ENCODE measurements at regions not wholly inside any gene's neighbourhood (a gene's known extent, or its start where the extent isn't known, plus 50 kb on each side); places are given as distances from the start of the nearest gene placed in this dataset.

DNA sequence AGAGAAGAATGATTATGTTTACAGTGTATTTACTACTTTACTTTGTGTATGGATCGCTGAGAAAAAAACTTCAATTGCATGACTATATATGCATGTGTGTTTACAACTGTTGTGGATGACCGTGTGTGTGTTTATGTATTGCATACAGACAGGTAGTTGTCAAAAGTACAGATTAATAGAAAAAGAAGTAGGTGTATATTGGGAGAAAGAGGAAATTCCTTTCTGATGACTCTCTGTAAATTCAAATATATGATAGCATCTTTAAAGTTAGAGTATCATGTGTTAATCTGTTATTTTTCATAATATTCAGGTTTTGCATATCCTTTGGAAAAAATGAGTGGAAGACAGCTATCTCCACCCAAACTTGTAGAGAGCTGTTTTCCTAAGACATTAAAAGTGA, 160.4 kb upstream of the AGR3 start:
- no peak for DNase-seq
- no peaks in the 10 kb centered on the region for H3K27me3 ChIP-seq
- H3K9me3 ChIP-seq, result no peaks in the 10 kb centered on the region
- no peak overlapping the region for H3K27ac ChIP-seq
- intact Hi-C loops (cut with DNase I; ENCODE audit: low total_unique reads), result no loop called here
- 91 to 93% methylated on average over 2 of the region's 2 CpGs for WGBS, 2 donors
- no peak for TF ChIP-seq POLR2A (IDR thresholded peaks at IDR 0.05)
- TF ChIP-seq, protein P1, sequence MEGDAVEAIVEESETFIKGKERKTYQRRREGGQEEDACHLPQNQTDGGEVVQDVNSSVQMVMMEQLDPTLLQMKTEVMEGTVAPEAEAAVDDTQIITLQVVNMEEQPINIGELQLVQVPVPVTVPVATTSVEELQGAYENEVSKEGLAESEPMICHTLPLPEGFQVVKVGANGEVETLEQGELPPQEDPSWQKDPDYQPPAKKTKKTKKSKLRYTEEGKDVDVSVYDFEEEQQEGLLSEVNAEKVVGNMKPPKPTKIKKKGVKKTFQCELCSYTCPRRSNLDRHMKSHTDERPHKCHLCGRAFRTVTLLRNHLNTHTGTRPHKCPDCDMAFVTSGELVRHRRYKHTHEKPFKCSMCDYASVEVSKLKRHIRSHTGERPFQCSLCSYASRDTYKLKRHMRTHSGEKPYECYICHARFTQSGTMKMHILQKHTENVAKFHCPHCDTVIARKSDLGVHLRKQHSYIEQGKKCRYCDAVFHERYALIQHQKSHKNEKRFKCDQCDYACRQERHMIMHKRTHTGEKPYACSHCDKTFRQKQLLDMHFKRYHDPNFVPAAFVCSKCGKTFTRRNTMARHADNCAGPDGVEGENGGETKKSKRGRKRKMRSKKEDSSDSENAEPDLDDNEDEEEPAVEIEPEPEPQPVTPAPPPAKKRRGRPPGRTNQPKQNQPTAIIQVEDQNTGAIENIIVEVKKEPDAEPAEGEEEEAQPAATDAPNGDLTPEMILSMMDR (IDR thresholded peaks at IDR 0.05), result no peak
- H3K4me3 ChIP-seq, result no peak overlapping the region
- H3K4me1 ChIP-seq, result no peaks in the 10 kb centered on the region
- H3K36me3 ChIP-seq (ENCODE audit: low read depth, missing control alignments), result no peaks in the 10 kb centered on the region

DNA sequence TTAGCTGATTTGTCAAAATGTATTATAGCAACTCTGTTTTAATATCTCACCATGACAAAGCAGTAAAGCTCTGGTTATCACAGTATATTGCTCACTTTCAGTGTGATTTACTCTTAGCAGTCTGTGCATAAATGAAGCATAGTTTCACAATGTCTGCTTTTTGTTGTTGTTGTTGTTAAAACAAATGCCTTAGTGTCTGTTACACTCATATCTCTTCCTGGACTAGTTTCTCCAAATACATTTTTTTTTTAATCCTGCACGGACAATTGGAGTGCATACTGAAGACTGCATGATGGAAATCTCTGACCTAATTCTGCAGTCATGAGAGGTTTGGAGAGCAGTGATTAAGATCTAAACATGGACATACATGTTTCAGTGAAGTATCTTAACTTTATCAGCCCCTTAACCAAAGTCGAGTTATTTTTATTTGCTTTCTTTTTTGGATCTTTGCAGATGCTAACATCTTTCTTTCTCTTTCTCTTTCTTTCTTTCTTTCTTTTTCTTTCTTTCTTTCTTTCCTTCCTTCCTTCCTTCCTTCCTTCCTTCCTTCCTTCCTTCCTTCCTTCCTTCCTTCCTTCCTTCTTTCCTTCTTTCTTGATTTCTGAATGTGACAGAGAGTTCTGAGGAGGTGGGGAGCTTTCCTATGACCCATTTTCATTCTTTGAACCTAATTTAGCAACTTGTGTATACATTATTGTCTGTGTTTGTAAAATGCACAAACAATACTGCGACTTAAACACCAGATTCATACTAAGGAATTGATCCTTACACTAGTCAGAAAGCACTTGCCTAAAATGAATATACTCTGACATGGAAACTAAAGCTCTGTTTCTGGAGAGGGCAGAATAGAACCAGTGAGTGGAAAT, 161.5 kb upstream of the AGR3 start:
- no peak overlapping the region for H3K27ac ChIP-seq
- no peak overlapping the region for H3K4me3 ChIP-seq
- H3K27me3 ChIP-seq, result no peaks in the 10 kb centered on the region
- no peaks in the 10 kb centered on the region for H3K9me3 ChIP-seq
- TF ChIP-seq POLR2A (IDR thresholded peaks at IDR 0.05), result no peak
- TF ChIP-seq, protein P1 (IDR thresholded peaks at IDR 0.05), result no peak
- WGBS, 2 donors, result 54 to 56% methylated on average over 3 of the region's 3 CpGs
- no peak for DNase-seq
- H3K36me3 ChIP-seq (ENCODE audit: low read depth, missing control alignments), result no peaks in the 10 kb centered on the region
- intact Hi-C loops (cut with DNase I; ENCODE audit: low total_unique reads), result no loop called here
- no peaks in the 10 kb centered on the region for H3K4me1 ChIP-seq

DNA sequence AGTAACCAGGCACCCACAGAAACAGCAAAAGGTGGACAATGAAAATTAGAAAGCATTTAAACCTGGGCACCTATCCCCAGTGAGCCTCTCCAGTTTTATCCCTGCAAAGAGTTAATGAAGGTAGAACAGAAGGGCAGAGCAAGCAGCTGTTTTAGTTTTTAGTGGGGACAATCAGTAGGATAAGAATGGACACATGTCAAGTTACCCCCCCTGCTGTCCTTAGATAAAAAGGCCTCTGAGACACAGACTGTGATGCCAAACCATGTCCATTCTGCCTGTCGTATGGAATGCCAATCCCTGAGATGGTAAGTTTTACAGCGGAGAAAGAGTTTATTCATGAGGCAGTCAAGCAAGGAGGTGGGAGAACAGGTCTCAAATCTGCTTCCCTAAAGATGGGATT, 162.6 kb upstream of the AGR3 start:
- no peaks in the 10 kb centered on the region for H3K9me3 ChIP-seq
- H3K4me3 ChIP-seq, result no peak overlapping the region
- no peak overlapping the region for H3K27ac ChIP-seq
- no peaks in the 10 kb centered on the region for H3K36me3 ChIP-seq (ENCODE audit: low read depth, missing control alignments)
- WGBS, 2 donors, result 77 to 80% methylated on average over 2 of the region's 2 CpGs
- H3K4me1 ChIP-seq, result no peaks in the 10 kb centered on the region
- intact Hi-C loops (cut with DNase I; ENCODE audit: low total_unique reads), result no loop called here
- no peaks in the 10 kb centered on the region for H3K27me3 ChIP-seq
- DNase-seq, result no peak
- no peak for TF ChIP-seq POLR2A (IDR thresholded peaks at IDR 0.05)
- TF ChIP-seq, protein P1 (IDR thresholded peaks at IDR 0.05), result no peak

DNA sequence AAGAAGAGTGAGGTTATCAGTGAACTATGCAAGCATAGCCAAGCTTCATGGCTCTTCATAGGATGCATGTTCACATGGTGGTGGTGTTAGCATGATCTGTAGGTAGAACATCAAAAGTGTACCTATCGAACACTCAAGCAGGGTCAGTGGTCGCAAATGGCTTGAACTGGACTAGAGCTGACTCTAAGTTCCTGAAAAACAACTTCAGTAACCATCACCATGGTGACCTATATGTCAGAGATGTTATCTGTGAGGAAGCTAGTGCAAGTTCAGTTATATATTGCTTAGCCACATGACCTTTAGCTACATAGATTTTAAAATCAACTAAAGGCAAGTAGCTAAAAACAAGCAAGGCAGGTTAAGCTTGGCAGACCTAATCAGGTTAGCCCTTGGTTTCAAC, 163.1 kb upstream of the AGR3 start:
- 97 to 98% methylated on average over 2 of the region's 2 CpGs for WGBS, 2 donors
- no peaks in the 10 kb centered on the region for H3K9me3 ChIP-seq
- no peak overlapping the region for H3K4me3 ChIP-seq
- no peak for DNase-seq
- H3K27ac ChIP-seq, result no peak overlapping the region
- H3K4me1 ChIP-seq, result no peaks in the 10 kb centered on the region
- TF ChIP-seq, protein P1 (IDR thresholded peaks at IDR 0.05), result no peak
- TF ChIP-seq POLR2A (IDR thresholded peaks at IDR 0.05), result no peak
- no peaks in the 10 kb centered on the region for H3K27me3 ChIP-seq
- no peaks in the 10 kb centered on the region for H3K36me3 ChIP-seq (ENCODE audit: low read depth, missing control alignments)
- intact Hi-C loops (cut with DNase I; ENCODE audit: low total_unique reads), result no loop called here

DNA sequence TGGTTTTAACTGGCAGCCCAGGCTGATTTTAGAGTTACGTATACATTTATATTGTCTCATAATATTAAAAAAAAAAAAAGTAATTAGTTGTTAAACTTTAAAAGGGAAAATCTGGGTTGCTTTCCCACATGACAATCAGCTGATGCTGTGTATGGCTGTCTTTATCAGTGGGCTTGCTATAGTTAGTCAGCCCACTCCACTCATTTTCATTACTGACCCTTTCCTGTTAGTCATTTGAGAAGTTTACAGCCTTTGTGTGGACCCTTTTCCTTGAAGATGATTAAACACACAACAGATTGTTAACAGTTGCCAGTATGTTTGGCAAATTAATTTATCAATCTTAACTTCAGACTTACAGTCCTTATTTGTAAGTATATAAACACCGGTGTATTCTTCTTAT, 164.5 kb upstream of the AGR3 start:
- intact Hi-C loops (cut with DNase I; ENCODE audit: low total_unique reads), result no loop called here
- TF ChIP-seq, protein P1 (IDR thresholded peaks at IDR 0.05), result no peak
- TF ChIP-seq POLR2A (IDR thresholded peaks at IDR 0.05), result no peak
- Histone ChIP-seq H3K4me3 (no peak overlapping the region), H3K27me3 (no peaks in the 10 kb centered on the region), H3K9me3 (no peaks in the 10 kb centered on the region), H3K36me3 (ENCODE audit: low read depth, missing control alignments) (no peaks in the 10 kb centered on the region), H3K27ac (no peak overlapping the region), H3K4me1 (no peaks in the 10 kb centered on the region)
- no peak for DNase-seq
- 82 to 85% methylated on average over 2 of the region's 2 CpGs for WGBS, 2 donors
